HEK293 (cell line): ENCODE measurements at regions not wholly inside any gene's neighbourhood (a gene's known extent, or its start where the extent isn't known, plus 50 kb on each side); places are given as distances from the start of the nearest gene placed in this dataset.

Source experiments
- KLF10 ChIP-seq: fragments of 450-650 bp; IDR thresholded peaks from 2 replicates; pipeline ENCODE4 v1.5.1; 2018; ENCODE audit warnings: missing biosample characterization, mild to moderate bottlenecking, missing genetic modification characterization
- SCRT1 ChIP-seq: fragments of 450-650 bp; formaldehyde crosslinking; IDR thresholded peaks from 2 replicates; pipeline ENCODE4 v1.5.1; 2016; ENCODE audit warnings: missing biosample characterization, missing genetic modification characterization, borderline replicate concordance
- ZNF274 ChIP-seq, 2 experiments: fragments of 200-500 bp in 1 of 2; fragments of 450-650 bp in 1 of 2; sonication (Bioruptor generic) in 1 of 2; formaldehyde crosslinking in 1 of 2; IDR thresholded peaks; 2 replicates each; pipeline versions ENCODE4 v1.5.1 to v1.6.1; 2014 to 2016; ENCODE audit warnings: borderline replicate concordance in 1 of 2, inconsistent platforms in 1 of 2, low read length in 1 of 2, missing biosample characterization in 1 of 2, missing genetic modification characterization in 1 of 2
- ZNF404 ChIP-seq: fragments of 450-650 bp; formaldehyde crosslinking; IDR thresholded peaks from 2 replicates; pipeline ENCODE4 v1.5.1; 2017; ENCODE audit warnings: missing biosample characterization, missing genetic modification characterization
- ZNF510 ChIP-seq: fragments of 450-650 bp; formaldehyde crosslinking; IDR thresholded peaks from 2 replicates; pipeline ENCODE4 v1.5.1; 2018; ENCODE audit warnings: mild to moderate bottlenecking, missing genetic modification characterization, missing biosample characterization; ENCODE audit not compliant: insufficient replicate concordance
- TF ChIP-seq, protein P1 (sequence below): fragments of 450-650 bp; formaldehyde crosslinking; IDR thresholded peaks from 2 replicates; pipeline ENCODE4 v1.5.1; 2016; ENCODE audit warnings: missing biosample characterization, missing genetic modification characterization
- TF ChIP-seq, protein P2 (sequence below): fragments of 450-650 bp; formaldehyde crosslinking; IDR thresholded peaks from 2 replicates; pipeline ENCODE4 v1.5.1; 2016; ENCODE audit warnings: missing biosample characterization, missing genetic modification characterization
- TF ChIP-seq, protein P3 (sequence below): fragments of 450-650 bp; formaldehyde crosslinking; IDR thresholded peaks from 2 replicates; pipeline ENCODE4 v1.5.1; 2016; ENCODE audit warnings: missing biosample characterization, missing genetic modification characterization
- TF ChIP-seq, protein P4 (sequence below): fragments of 450-650 bp; formaldehyde crosslinking; IDR thresholded peaks from 2 replicates; pipeline ENCODE4 v1.5.1; 2017; ENCODE audit warnings: missing biosample characterization, missing genetic modification characterization

DNA sequence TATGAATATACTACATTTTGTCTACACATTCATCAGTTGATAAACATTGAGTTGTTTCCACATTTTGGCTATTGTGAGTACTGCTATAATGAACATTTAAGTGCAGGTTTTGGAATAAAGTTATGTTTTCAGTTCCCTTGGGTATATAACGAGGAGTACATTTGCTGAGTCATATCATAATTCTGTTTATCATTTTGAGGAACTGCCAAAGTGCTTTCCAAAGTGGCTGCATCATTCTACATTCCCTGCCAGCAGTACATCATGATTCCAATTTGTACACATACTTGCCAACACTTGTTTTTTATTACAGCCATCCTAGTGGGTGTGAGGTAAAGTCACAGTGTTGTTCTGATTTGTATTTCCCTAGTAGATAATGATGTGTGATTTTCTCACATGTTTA lies 1458.6 kb upstream of the TENM4 start:
- TF ChIP-seq, protein P1, sequence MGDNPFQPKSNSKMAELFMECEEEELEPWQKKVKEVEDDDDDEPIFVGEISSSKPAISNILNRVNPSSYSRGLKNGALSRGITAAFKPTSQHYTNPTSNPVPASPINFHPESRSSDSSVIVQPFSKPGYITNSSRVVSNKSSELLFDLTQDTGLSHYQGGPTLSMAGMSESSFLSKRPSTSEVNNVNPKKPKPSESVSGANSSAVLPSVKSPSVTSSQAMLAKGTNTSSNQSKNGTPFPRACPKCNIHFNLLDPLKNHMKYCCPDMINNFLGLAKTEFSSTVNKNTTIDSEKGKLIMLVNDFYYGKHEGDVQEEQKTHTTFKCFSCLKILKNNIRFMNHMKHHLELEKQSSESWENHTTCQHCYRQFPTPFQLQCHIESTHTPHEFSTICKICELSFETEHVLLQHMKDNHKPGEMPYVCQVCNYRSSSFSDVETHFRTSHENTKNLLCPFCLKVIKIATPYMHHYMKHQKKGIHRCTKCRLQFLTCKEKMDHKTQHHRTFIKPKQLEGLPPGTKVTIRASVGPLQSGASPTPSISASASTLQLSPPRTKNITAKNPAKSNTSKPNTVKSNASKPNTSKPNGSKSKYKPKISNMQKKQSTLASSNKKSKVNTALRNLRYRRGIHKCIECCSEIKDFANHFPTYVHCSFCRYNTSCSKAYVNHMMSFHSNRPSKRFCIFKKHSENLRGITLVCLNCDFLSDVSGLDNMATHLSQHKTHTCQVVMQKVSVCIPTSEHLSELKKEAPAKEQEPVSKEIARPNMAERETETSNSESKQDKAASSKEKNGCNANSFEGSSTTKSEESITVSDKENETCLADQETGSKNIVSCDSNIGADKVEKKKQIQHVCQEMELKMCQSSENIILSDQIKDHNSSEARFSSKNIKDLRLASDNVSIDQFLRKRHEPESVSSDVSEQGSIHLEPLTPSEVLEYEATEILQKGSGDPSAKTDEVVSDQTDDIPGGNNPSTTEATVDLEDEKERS (tag by site-specific recombination): no peak
- no peak for TF ChIP-seq ZNF404 (tag by site-specific recombination)
- TF ChIP-seq, protein P2, sequence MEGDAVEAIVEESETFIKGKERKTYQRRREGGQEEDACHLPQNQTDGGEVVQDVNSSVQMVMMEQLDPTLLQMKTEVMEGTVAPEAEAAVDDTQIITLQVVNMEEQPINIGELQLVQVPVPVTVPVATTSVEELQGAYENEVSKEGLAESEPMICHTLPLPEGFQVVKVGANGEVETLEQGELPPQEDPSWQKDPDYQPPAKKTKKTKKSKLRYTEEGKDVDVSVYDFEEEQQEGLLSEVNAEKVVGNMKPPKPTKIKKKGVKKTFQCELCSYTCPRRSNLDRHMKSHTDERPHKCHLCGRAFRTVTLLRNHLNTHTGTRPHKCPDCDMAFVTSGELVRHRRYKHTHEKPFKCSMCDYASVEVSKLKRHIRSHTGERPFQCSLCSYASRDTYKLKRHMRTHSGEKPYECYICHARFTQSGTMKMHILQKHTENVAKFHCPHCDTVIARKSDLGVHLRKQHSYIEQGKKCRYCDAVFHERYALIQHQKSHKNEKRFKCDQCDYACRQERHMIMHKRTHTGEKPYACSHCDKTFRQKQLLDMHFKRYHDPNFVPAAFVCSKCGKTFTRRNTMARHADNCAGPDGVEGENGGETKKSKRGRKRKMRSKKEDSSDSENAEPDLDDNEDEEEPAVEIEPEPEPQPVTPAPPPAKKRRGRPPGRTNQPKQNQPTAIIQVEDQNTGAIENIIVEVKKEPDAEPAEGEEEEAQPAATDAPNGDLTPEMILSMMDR: no peak
- no peak for TF ChIP-seq SCRT1 (tag by site-specific recombination)
- TF ChIP-seq, protein P3, sequence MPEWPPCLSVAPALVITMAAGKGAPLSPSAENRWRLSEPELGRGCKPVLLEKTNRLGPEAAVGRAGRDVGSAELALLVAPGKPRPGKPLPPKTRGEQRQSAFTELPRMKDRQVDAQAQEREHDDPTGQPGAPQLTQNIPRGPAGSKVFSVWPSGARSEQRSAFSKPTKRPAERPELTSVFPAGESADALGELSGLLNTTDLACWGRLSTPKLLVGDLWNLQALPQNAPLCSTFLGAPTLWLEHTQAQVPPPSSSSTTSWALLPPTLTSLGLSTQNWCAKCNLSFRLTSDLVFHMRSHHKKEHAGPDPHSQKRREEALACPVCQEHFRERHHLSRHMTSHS (tag by site-specific recombination): no peak
- no peak for TF ChIP-seq ZNF510 (tag by site-specific recombination)
- TF ChIP-seq KLF10 (tag by site-specific recombination): no peak
- TF ChIP-seq, protein P4, sequence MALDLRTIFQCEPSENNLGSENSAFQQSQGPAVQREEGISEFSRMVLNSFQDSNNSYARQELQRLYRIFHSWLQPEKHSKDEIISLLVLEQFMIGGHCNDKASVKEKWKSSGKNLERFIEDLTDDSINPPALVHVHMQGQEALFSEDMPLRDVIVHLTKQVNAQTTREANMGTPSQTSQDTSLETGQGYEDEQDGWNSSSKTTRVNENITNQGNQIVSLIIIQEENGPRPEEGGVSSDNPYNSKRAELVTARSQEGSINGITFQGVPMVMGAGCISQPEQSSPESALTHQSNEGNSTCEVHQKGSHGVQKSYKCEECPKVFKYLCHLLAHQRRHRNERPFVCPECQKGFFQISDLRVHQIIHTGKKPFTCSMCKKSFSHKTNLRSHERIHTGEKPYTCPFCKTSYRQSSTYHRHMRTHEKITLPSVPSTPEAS: no peak
- TF ChIP-seq ZNF274 (IDR thresholded peaks at IDR 0.05; ENCODE audit: low read length): no peak
- TF ChIP-seq ZNF274 (tag by site-specific recombination; IDR thresholded peaks at IDR 0.05; ENCODE audit: borderline replicate concordance): no peak
